Upper lobe of left lung (tissue), 6 donors: ENCODE measurements at regions not wholly inside any gene's neighbourhood (a gene's known extent, or its start where the extent isn't known, plus 50 kb on each side); places are given as distances from the start of the nearest gene placed in this dataset.

Experiments
- ATAC-seq, 2 donors: fragments of 200-7000 bp; cut with Tn5 transposase; one replicate each; pipeline ENCODE4 v1.9.1; 2022; ENCODE audit warnings: mild to moderate bottlenecking in 2 of 2, moderate library complexity in 2 of 2; ENCODE audit not compliant: low FRiP score in 2 of 2
- DNase-seq, 2 donors: peaks; one replicate each; pipeline ENCODE4 v3.0.0-alpha.2; 2019 to 2020
- H3K27ac ChIP-seq, 4 donors: fragments of 200-600 bp; sonication (generic); one replicate each; pipeline ENCODE4 v1.5.1; 2016 to 2019
- H3K27me3 ChIP-seq, 4 donors: fragments of 200-600 bp; sonication (generic); one replicate each; pipeline ENCODE4 v1.5.1; 2017 to 2019
- H3K36me3 ChIP-seq, 4 donors: fragments of 200-600 bp; sonication (generic); one replicate each; pipeline ENCODE4 v1.5.1; 2016 to 2019
- H3K4me1 ChIP-seq, 4 donors: fragments of 200-600 bp; sonication (generic); one replicate each; pipeline ENCODE4 v1.5.1; 2018 to 2019
- H3K4me3 ChIP-seq, 4 donors: fragments of 200-600 bp; sonication (generic); one replicate each; pipeline ENCODE4 v1.5.1; 2017 to 2019; ENCODE audit warnings: mild to moderate bottlenecking in 2 of 4, moderate library complexity in 1 of 4
- H3K9me3 ChIP-seq, 4 donors: fragments of 200-600 bp; sonication (generic); one replicate each; pipeline ENCODE4 v1.5.1; 2018 to 2019
- EP300 ChIP-seq, 4 donors: sonication (generic); formaldehyde crosslinking; IDR thresholded peaks; one replicate each; pipeline ENCODE4 v1.5.1; 2017; ENCODE audit warnings: antibody characterized with exemption in 4 of 4, control low read depth in 2 of 4
- POLR2A ChIP-seq, 4 donors: fragments of 450-650 bp; IDR thresholded peaks; one replicate each; pipeline ENCODE4 v1.5.1; 2016 to 2017; ENCODE audit warnings: antibody characterized with exemption in 4 of 4, mild to moderate bottlenecking in 2 of 4
- POLR2AphosphoS5 ChIP-seq, 2 donors: sonication (generic); formaldehyde crosslinking; IDR thresholded peaks; one replicate each; pipeline ENCODE4 v1.5.1; 2017; ENCODE audit warnings: antibody characterized with exemption in 2 of 2
- WGBS, 2 donors: methylation state at CpG; one replicate each; pipeline ENCODE4 v1.1.5; 2017 to 2018; 5-methylcytosine and 5-hydroxymethylcytosine counted together
- TF ChIP-seq, protein P1 (sequence below), 6 experiments: fragments of 450-650 bp in 4 of 6; fragments of 200-600 bp in 2 of 6; sonication (generic) in 2 of 6; IDR thresholded peaks; one replicate each; pipeline ENCODE4 v1.5.1; 2016 to 2019; ENCODE audit warnings: antibody characterized with exemption in 6 of 6
- donor health status: DM: no; HTN: no; CAD: no; lungs with moderate emphysema.
- donor health status: DM: no; HTN: yes; CAD: no; lungs with severe emphysema.

DNA sequence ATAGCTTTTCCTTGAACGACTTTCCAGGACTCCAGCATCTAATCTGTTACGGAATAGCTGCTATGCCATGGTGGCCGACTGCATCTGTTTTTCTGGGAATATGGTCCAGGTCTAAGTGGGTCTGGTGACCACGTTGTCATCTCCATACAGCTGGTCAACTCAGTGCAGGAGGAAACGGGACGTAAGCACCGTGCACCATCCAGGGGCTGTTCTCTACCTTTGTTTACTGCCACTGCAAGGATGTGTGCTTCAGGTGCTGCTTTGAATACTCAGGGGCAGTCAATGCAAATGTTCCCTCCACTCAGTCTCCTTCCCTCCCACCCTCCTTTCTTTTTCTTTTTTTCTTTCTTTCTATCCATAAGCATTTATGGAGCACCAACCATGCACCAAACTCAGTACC lies 648.2 kb downstream of the VRK1 start:
- no peak for TF ChIP-seq POLR2A (IDR thresholded peaks at IDR 0.05)
- TF ChIP-seq, protein P1, sequence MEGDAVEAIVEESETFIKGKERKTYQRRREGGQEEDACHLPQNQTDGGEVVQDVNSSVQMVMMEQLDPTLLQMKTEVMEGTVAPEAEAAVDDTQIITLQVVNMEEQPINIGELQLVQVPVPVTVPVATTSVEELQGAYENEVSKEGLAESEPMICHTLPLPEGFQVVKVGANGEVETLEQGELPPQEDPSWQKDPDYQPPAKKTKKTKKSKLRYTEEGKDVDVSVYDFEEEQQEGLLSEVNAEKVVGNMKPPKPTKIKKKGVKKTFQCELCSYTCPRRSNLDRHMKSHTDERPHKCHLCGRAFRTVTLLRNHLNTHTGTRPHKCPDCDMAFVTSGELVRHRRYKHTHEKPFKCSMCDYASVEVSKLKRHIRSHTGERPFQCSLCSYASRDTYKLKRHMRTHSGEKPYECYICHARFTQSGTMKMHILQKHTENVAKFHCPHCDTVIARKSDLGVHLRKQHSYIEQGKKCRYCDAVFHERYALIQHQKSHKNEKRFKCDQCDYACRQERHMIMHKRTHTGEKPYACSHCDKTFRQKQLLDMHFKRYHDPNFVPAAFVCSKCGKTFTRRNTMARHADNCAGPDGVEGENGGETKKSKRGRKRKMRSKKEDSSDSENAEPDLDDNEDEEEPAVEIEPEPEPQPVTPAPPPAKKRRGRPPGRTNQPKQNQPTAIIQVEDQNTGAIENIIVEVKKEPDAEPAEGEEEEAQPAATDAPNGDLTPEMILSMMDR (IDR thresholded peaks at IDR 0.05), result no peak
- TF ChIP-seq POLR2AphosphoS5 (IDR thresholded peaks at IDR 0.05), result no peak
- Histone ChIP-seq H3K27me3 (no peaks in the 10 kb centered on the region), H3K27ac (no peak overlapping the region), H3K4me1 (no peaks in the 10 kb centered on the region), H3K4me3 (no peak overlapping the region), H3K36me3 (no peaks in the 10 kb centered on the region), H3K9me3 (no peaks in the 10 kb centered on the region)
- no peak for ATAC-seq
- WGBS, 2 donors, result 81 to 91% methylated on average over 7 of the region's 7 CpGs
- no peak for DNase-seq

- no peaks in the 10 kb centered on the region for H3K27me3 ChIP-seq
- H3K4me1 ChIP-seq, result no peaks in the 10 kb centered on the region
- H3K36me3 ChIP-seq, result no peaks in the 10 kb centered on the region
- no peak for DNase-seq
- no peaks in the 10 kb centered on the region for H3K9me3 ChIP-seq
- TF ChIP-seq, protein P1 (IDR thresholded peaks at IDR 0.05), result no peak
- TF ChIP-seq EP300 (IDR thresholded peaks at IDR 0.05) (no peak), POLR2AphosphoS5 (IDR thresholded peaks at IDR 0.05) (no peak), POLR2A (IDR thresholded peaks at IDR 0.05) (no peak)
- no peak overlapping the region for H3K27ac ChIP-seq
- ATAC-seq, result no peak
- no peak overlapping the region for H3K4me3 ChIP-seq
- 79 to 87% methylated on average over 4 of the region's 4 CpGs for WGBS, 2 donors
Measured at GRCh38 chr14:97446087-97446486, 648.9 kb downstream of the VRK1 start.

DNA sequence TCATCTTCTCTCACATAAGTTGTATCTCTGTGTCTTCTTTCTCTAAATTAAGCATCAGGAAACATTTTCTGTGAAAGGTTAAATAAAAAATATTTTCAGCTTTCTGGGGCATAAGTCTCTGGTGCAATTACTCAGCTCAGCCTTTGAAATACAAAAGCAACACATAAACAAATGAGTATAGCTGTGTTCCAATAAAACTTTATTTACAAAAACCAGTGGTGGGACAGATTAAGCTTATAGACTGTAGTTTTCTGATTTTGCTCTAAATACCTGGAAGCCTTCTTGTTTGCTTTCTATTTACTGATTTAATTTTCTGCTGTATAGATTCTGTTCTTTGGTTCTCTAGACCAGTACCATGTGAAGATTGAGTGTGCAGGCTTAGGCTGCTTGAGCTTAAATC lies 655.1 kb downstream of the VRK1 start:
- no peaks in the 10 kb centered on the region for H3K36me3 ChIP-seq
- no peaks in the 10 kb centered on the region for H3K4me1 ChIP-seq
- H3K27me3 ChIP-seq, result no peaks in the 10 kb centered on the region
- H3K4me3 ChIP-seq, result no peak overlapping the region
- no peaks in the 10 kb centered on the region for H3K9me3 ChIP-seq
- ATAC-seq, result no peak
- TF ChIP-seq, protein P1 (IDR thresholded peaks at IDR 0.05), result no peak
- TF ChIP-seq EP300 (IDR thresholded peaks at IDR 0.05), result no peak
- no peak for TF ChIP-seq POLR2AphosphoS5 (IDR thresholded peaks at IDR 0.05)
- no peak for TF ChIP-seq POLR2A (IDR thresholded peaks at IDR 0.05)
- no peak overlapping the region for H3K27ac ChIP-seq
- no peak for DNase-seq

DNA sequence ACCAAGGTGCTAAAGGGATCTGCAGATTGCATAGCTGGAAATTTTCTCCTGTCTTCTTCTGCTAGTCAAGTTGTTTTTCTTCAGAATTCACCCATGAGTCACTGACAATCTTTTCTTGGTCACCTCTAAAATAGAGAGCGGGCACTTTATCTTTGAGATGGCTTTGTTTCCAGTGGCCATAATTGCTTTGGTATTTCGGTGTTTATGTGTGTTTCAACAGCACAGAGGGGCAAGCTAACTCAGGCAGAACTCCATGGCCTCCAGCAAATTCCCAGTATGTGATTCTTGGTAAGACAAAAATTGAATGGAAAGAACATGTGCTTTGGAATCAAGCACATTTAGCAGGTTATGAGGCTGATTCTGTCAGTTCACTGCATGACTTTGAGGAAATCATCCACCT lies 656.8 kb downstream of the VRK1 start:
- no peak for DNase-seq
- Histone ChIP-seq H3K27ac (no peak overlapping the region), H3K4me1 (peaks cover 0 to 12% (median 1%) of the 10 kb centered on the region in 4 donors), H3K27me3 (no peaks in the 10 kb centered on the region), H3K36me3 (no peaks in the 10 kb centered on the region), H3K4me3 (no peak overlapping the region), H3K9me3 (no peaks in the 10 kb centered on the region)
- ATAC-seq, result no peak
- TF ChIP-seq POLR2AphosphoS5 (IDR thresholded peaks at IDR 0.05) (no peak), POLR2A (IDR thresholded peaks at IDR 0.05) (no peak), EP300 (IDR thresholded peaks at IDR 0.05) (no peak)
- TF ChIP-seq, protein P1 (IDR thresholded peaks at IDR 0.05), result no peak
- 88 to 93% methylated on average over 2 of the region's 2 CpGs for WGBS, 2 donors

- no peaks in the 10 kb centered on the region for H3K27me3 ChIP-seq
- H3K27ac ChIP-seq, result peak overlapping the region in 1 of 4 donors; percentile 60
- ATAC-seq, result no peak
- TF ChIP-seq POLR2A (IDR thresholded peaks at IDR 0.05) (no peak), EP300 (IDR thresholded peaks at IDR 0.05) (no peak), POLR2AphosphoS5 (IDR thresholded peaks at IDR 0.05) (no peak)
- TF ChIP-seq, protein P1 (IDR thresholded peaks at IDR 0.05), result no peak
- peaks cover 0 to 13% (median 1%) of the 10 kb centered on the region in 4 donors for H3K4me1 ChIP-seq
- no peak overlapping the region for H3K4me3 ChIP-seq
- 72 to 85% methylated on average over 9 of the region's 9 CpGs for WGBS, 2 donors
- no peaks in the 10 kb centered on the region for H3K36me3 ChIP-seq
- no peaks in the 10 kb centered on the region for H3K9me3 ChIP-seq
- DNase-seq, result no peak
Measured at GRCh38 chr14:97456462-97456861, 659.3 kb downstream of the VRK1 start.
